NCI-H82 treated with DMSO at 0.1 percent for 48 hours (cell line): ENCODE measurements at regions not wholly inside any gene's neighbourhood (a gene's known extent, or its start where the extent isn't known, plus 50 kb on each side); places are given as distances from the start of the nearest gene placed in this dataset.

Experiments used
- DNase-seq: peaks from one replicate; lab custom pipeline; 2025; ENCODE audit not compliant: unreplicated experiment; lab: John Stamatoyannopoulos, UW

- no peak for DNase-seq
These were observed 258.1 kb downstream of the KLF6 start for GRCh38 chr10:3526727-3527501.

- no peak for DNase-seq
These were observed 259.1 kb downstream of the KLF6 start for GRCh38 chr10:3525832-3526449.

GRCh38 chr10:3524086-3524960, 260.7 kb downstream of the KLF6 start:
- no peak for DNase-seq

- no peak for DNase-seq
These were observed 261.5 kb downstream of the KLF6 start for GRCh38 chr10:3523309-3524050.

- DNase-seq = no peak
These were observed 268.1 kb downstream of the KLF6 start for GRCh38 chr10:3516923-3517255.

GRCh38 chr10:3516234-3516922, 268.6 kb downstream of the KLF6 start:
- no peak for DNase-seq

GRCh38 chr10:3514691-3515090, 270.3 kb downstream of the KLF6 start:
- no peak for DNase-seq

GRCh38 chr10:3512263-3512662, 272.7 kb downstream of the KLF6 start:
- no peak for DNase-seq

- no peak for DNase-seq
These were observed 273.5 kb downstream of the KLF6 start for GRCh38 chr10:3511483-3511882.

- DNase-seq = no peak
These were observed 274.3 kb downstream of the KLF6 start for GRCh38 chr10:3510741-3511140.

- DNase-seq = no peak
These were observed 275.7 kb downstream of the KLF6 start for GRCh38 chr10:3509355-3509754.

GRCh38 chr10:3503299-3503698, 281.7 kb downstream of the KLF6 start:
- DNase-seq = no peak

- DNase-seq = no peak
These were observed 282.3 kb downstream of the KLF6 start for GRCh38 chr10:3502673-3503072.

- no peak for DNase-seq
These were observed 284.6 kb downstream of the KLF6 start for GRCh38 chr10:3500408-3500856.

GRCh38 chr10:3499120-3499519, 285.9 kb downstream of the KLF6 start:
- DNase-seq = no peak

- DNase-seq = no peak
These were observed 287.4 kb downstream of the KLF6 start for GRCh38 chr10:3497581-3497980.

- no peak for DNase-seq
These were observed 288.9 kb downstream of the KLF6 start for GRCh38 chr10:3496138-3496537.

GRCh38 chr10:3495281-3495680, 289.7 kb downstream of the KLF6 start:
- DNase-seq = no peak

GRCh38 chr10:3494838-3495230, 290.2 kb downstream of the KLF6 start:
- DNase-seq = no peak

GRCh38 chr10:3494131-3494837, 290.7 kb downstream of the KLF6 start:
- DNase-seq = no peak
